ENCODE measurements at regions not wholly inside any gene's neighbourhood (a gene's known extent, or its start where the extent isn't known, plus 50 kb on each side); places are given as distances from the start of the nearest gene placed in this dataset.

DNA sequence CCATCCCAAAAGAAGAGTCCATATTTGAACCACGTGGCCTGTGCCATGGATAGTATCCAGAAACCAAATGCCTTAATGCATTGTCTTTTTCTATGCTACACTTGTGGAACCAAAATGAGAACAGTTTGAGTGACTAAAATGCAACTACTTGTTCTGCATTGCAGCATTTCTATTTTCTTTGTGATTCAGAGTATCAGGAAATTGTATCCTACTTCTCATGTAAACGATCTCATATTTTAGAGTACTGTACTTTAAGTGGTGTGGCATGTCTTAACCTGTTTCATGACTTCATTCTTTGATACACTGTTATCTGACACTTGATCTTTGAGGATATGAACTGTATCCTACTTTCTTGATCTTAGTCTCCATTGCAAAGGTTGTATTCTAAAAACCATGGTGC lies 167.2 kb upstream of the WDR1 start:
- H3K36me3 ChIP-seq (replicated peaks in 1 of 2; ENCODE audit: control extremely low read depth in 1 of 2, control insufficient read depth in 1 of 2, extremely low read depth in 1 of 2, insufficient read depth in 2 of 2, low read length in 1 of 2): no peaks in the 10 kb centered on the region
- WGBS (ENCODE audit: insufficient coverage): 100% methylated on average over 1 of the region's 2 CpGs
- ATAC-seq (ENCODE audit: low read depth) (no peak), DNase-seq (no peak)
- no peak overlapping the region for H3K4me3 Mint-ChIP-seq
- no peak overlapping the region for H3K4me3 ChIP-seq (ENCODE audit: control extremely low read depth in 1 of 5, extremely low read depth in 1 of 5, insufficient read depth in 1 of 5, low read depth in 2 of 5, low read length in 4 of 5)
- no peaks in the 10 kb centered on the region for H3K79me2 ChIP-seq (ENCODE audit: control insufficient read depth, insufficient read depth, low read length)
- TF ChIP-seq, protein P1, sequence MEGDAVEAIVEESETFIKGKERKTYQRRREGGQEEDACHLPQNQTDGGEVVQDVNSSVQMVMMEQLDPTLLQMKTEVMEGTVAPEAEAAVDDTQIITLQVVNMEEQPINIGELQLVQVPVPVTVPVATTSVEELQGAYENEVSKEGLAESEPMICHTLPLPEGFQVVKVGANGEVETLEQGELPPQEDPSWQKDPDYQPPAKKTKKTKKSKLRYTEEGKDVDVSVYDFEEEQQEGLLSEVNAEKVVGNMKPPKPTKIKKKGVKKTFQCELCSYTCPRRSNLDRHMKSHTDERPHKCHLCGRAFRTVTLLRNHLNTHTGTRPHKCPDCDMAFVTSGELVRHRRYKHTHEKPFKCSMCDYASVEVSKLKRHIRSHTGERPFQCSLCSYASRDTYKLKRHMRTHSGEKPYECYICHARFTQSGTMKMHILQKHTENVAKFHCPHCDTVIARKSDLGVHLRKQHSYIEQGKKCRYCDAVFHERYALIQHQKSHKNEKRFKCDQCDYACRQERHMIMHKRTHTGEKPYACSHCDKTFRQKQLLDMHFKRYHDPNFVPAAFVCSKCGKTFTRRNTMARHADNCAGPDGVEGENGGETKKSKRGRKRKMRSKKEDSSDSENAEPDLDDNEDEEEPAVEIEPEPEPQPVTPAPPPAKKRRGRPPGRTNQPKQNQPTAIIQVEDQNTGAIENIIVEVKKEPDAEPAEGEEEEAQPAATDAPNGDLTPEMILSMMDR (IDR thresholded peaks at IDR 0.05): no peak
- TF ChIP-seq EZH2 (IDR thresholded peaks at IDR 0.05; ENCODE audit: borderline replicate concordance, insufficient read depth, low read depth, low read length, poor library complexity, severe bottlenecking): no peak
- H3K27ac Mint-ChIP-seq: no peak overlapping the region
- H3K27me3 ChIP-seq (replicated peaks in 1 of 4; ENCODE audit: control extremely low read depth in 1 of 4, control insufficient read depth in 3 of 4, insufficient read depth in 4 of 4, low read length in 3 of 4): no peaks in the 10 kb centered on the region
- no peak overlapping the region for H3K9ac ChIP-seq (ENCODE audit: low read length)
- H3K4me2 ChIP-seq (replicated peaks; ENCODE audit: low read depth, low read length, poor library complexity, severe bottlenecking): no peak overlapping the region
- no peaks in the 10 kb centered on the region for H3K9me3 Mint-ChIP-seq (ENCODE audit: insufficient read depth)
- no peaks in the 10 kb centered on the region for H3K9me3 ChIP-seq (ENCODE audit: control extremely low read depth in 1 of 3, control insufficient read depth in 2 of 3, insufficient read depth in 1 of 3, low read length in 2 of 3)
- H4K20me1 ChIP-seq (ENCODE audit: control insufficient read depth, insufficient read depth, low read length, poor library complexity, severe bottlenecking): no peaks in the 10 kb centered on the region
- ChIA-PET POLR2A (no interaction called here), CTCF (no interaction called here)
- H3K27ac ChIP-seq (ENCODE audit: low read length in 2 of 2): no peak overlapping the region
- peaks cover 15% of the 10 kb centered on the region for H3K27me3 Mint-ChIP-seq
- no peaks in the 10 kb centered on the region for H3K4me1 Mint-ChIP-seq
- no peak overlapping the region for H2AFZ ChIP-seq (ENCODE audit: insufficient read depth, low read depth, low read length, poor library complexity, severe bottlenecking)
- intact Hi-C loops (cut with micrococcal nuclease): no loop called here
- no peaks in the 10 kb centered on the region for H3K4me1 ChIP-seq (ENCODE audit: control insufficient read depth in 2 of 2, insufficient read depth in 2 of 2, low read length in 2 of 2)

DNA sequence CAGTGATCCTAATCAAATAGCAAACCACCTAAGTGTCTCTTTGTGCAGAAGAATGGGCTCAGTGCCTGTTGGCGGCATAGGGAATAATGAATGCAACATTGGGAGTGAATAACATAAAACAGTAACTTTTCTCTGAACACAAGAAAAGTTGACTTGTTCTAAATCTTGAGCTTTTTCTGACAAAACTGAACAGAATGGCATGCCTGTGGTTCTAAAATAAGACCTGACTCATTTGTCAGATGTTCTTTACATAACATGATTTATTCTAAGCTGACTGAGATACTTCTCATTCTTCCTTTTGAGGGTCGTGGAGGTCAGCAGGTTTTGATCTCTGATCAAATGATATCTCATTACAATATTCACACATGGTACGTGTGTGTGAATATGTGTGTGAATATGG lies 165.4 kb upstream of the WDR1 start:
- ATAC-seq (ENCODE audit: low read depth): no peak
- Histone ChIP-seq H3K79me2 (ENCODE audit: control insufficient read depth, insufficient read depth, low read length) (no peaks in the 10 kb centered on the region), H3K4me3 (ENCODE audit: control extremely low read depth in 1 of 5, extremely low read depth in 1 of 5, insufficient read depth in 1 of 5, low read depth in 2 of 5, low read length in 4 of 5) (no peak overlapping the region), H4K20me1 (ENCODE audit: control insufficient read depth, insufficient read depth, low read length, poor library complexity, severe bottlenecking) (no peaks in the 10 kb centered on the region), H2AFZ (ENCODE audit: insufficient read depth, low read depth, low read length, poor library complexity, severe bottlenecking) (no peak overlapping the region), H3K9me3 (ENCODE audit: control extremely low read depth in 1 of 3, control insufficient read depth in 2 of 3, insufficient read depth in 1 of 3, low read length in 2 of 3) (no peaks in the 10 kb centered on the region), H3K27me3 (replicated peaks in 1 of 4; ENCODE audit: control extremely low read depth in 1 of 4, control insufficient read depth in 3 of 4, insufficient read depth in 4 of 4, low read length in 3 of 4) (peaks cover 0 to 4% (median 1%) of the 10 kb centered on the region in 4 experiments), H3K4me2 (replicated peaks; ENCODE audit: low read depth, low read length, poor library complexity, severe bottlenecking) (no peak overlapping the region), H3K27ac (ENCODE audit: low read length in 2 of 2) (no peak overlapping the region), H3K36me3 (replicated peaks in 1 of 2; ENCODE audit: control extremely low read depth in 1 of 2, control insufficient read depth in 1 of 2, extremely low read depth in 1 of 2, insufficient read depth in 2 of 2, low read length in 1 of 2) (no peaks in the 10 kb centered on the region), H3K4me1 (ENCODE audit: control insufficient read depth in 2 of 2, insufficient read depth in 2 of 2, low read length in 2 of 2) (no peaks in the 10 kb centered on the region), H3K9ac (ENCODE audit: low read length) (no peak overlapping the region)
- Mint-ChIP-seq H3K27ac (no peak overlapping the region), H3K9me3 (ENCODE audit: insufficient read depth) (no peaks in the 10 kb centered on the region), H3K27me3 (peaks cover 14% of the 10 kb centered on the region), H3K4me3 (no peak overlapping the region), H3K4me1 (no peaks in the 10 kb centered on the region)
- ChIA-PET POLR2A (no interaction called here), CTCF (no interaction called here)
- no CpG with 5 or more reads among the region's 3 CpGs for WGBS (ENCODE audit: insufficient coverage)
- no peak for DNase-seq
- TF ChIP-seq, protein P1 (IDR thresholded peaks at IDR 0.05): no peak
- intact Hi-C loops (cut with micrococcal nuclease): no loop called here

All from B cell (primary cell).